GM18526 (cell line): ENCODE measurements at regions not wholly inside any gene's neighbourhood (a gene's known extent, or its start where the extent isn't known, plus 50 kb on each side); places are given as distances from the start of the nearest gene placed in this dataset.

Experiments used
- POLR2A ChIP-seq: IDR thresholded peaks from 3 replicates; pipeline ENCODE4 v1.6.1; 2011; ENCODE audit not compliant: insufficient read length; ENCODE audit errors: extremely low read depth

- no peak for TF ChIP-seq POLR2A
Measured at GRCh38 chr15:62902821-62903220, 139.7 kb upstream of the TPM1 start.

GRCh38 chr15:62903437-62903836, 139.1 kb upstream of the TPM1 start:
- TF ChIP-seq POLR2A: no peak

GRCh38 chr15:62904041-62904910, 138.3 kb upstream of the TPM1 start:
- TF ChIP-seq POLR2A: no peak

GRCh38 chr15:62906627-62907026, 135.9 kb upstream of the TPM1 start:
- TF ChIP-seq POLR2A: no peak

GRCh38 chr15:62907275-62907674, 135.3 kb upstream of the TPM1 start:
- no peak for TF ChIP-seq POLR2A

GRCh38 chr15:62909257-62909656, 133.3 kb upstream of the TPM1 start:
- TF ChIP-seq POLR2A: no peak

GRCh38 chr15:62912282-62912681, 130.3 kb upstream of the TPM1 start:
- TF ChIP-seq POLR2A: no peak

GRCh38 chr15:62912808-62913207, 129.7 kb upstream of the TPM1 start:
- no peak for TF ChIP-seq POLR2A

- no peak for TF ChIP-seq POLR2A
Measured at GRCh38 chr15:62913246-62913645, 129.3 kb upstream of the TPM1 start.

GRCh38 chr15:62914461-62915079, 128.0 kb upstream of the TPM1 start:
- no peak for TF ChIP-seq POLR2A

GRCh38 chr15:62920682-62921502, 121.7 kb upstream of the TPM1 start:
- no peak for TF ChIP-seq POLR2A

- TF ChIP-seq POLR2A: no peak
Measured at GRCh38 chr15:62922514-62922913, 120.0 kb upstream of the TPM1 start.

GRCh38 chr15:62925875-62926274, 116.7 kb upstream of the TPM1 start:
- TF ChIP-seq POLR2A: no peak

- no peak for TF ChIP-seq POLR2A
Measured at GRCh38 chr15:62927196-62927595, 115.4 kb upstream of the TPM1 start.

GRCh38 chr15:62927836-62928235, 114.7 kb upstream of the TPM1 start:
- TF ChIP-seq POLR2A: no peak
